ENCODE measurements at regions not wholly inside any gene's neighbourhood (a gene's known extent, or its start where the extent isn't known, plus 50 kb on each side); places are given as distances from the start of the nearest gene placed in this dataset.

DNA sequence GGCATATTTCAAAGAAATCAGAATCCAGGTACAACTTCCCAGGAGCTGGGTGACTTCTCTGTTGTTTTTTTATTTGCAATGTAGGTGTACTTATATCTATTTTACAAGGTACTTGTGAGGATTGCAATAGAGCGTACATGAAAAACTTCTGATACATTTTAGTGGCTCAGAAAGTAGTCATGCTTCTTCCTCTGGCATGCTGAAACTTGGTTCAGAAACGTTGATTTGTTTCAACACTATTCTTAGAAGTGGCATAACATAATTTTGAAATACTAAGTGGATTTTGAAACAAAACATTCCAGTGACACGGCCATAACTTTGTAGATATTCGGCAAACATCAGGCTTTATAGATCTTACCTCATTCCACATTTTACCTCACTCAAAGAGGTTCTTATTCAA, 79.8 kb upstream of the NLGN4Y start:
- Histone ChIP-seq H3K4me1 (ENCODE audit: insufficient read depth, low read length, severe bottlenecking) (no peaks in the 10 kb centered on the region), H2AFZ (ENCODE audit: low read length) (no peak overlapping the region), H3K4me3 (ENCODE audit: low read depth, low read length, poor library complexity, severe bottlenecking) (no peak overlapping the region), H3K36me3 (ENCODE audit: insufficient read depth, low read length) (no peaks in the 10 kb centered on the region), H3F3A (ENCODE audit: insufficient read depth, low read length) (no peaks in the 10 kb centered on the region), H4K20me1 (ENCODE audit: insufficient read depth, low read length) (no peaks in the 10 kb centered on the region), H3K4me2 (ENCODE audit: low read length) (no peak overlapping the region), H3K27me3 (ENCODE audit: insufficient read depth, low read length) (no peaks in the 10 kb centered on the region), H3K9me3 (ENCODE audit: low read length) (no peaks in the 10 kb centered on the region), H3K9ac (ENCODE audit: low read length) (no peak overlapping the region), H3K27ac (ENCODE audit: low read depth, low read length, poor library complexity, severe bottlenecking) (no peak overlapping the region), H3K79me2 (ENCODE audit: insufficient read depth, low read length) (no peaks in the 10 kb centered on the region), H3K9me2 (ENCODE audit: low read depth, low read length) (no peaks in the 10 kb centered on the region)
- TF ChIP-seq, protein P1, sequence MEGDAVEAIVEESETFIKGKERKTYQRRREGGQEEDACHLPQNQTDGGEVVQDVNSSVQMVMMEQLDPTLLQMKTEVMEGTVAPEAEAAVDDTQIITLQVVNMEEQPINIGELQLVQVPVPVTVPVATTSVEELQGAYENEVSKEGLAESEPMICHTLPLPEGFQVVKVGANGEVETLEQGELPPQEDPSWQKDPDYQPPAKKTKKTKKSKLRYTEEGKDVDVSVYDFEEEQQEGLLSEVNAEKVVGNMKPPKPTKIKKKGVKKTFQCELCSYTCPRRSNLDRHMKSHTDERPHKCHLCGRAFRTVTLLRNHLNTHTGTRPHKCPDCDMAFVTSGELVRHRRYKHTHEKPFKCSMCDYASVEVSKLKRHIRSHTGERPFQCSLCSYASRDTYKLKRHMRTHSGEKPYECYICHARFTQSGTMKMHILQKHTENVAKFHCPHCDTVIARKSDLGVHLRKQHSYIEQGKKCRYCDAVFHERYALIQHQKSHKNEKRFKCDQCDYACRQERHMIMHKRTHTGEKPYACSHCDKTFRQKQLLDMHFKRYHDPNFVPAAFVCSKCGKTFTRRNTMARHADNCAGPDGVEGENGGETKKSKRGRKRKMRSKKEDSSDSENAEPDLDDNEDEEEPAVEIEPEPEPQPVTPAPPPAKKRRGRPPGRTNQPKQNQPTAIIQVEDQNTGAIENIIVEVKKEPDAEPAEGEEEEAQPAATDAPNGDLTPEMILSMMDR (IDR thresholded peaks at IDR 0.05; ENCODE audit: low read length), result no peak

DNA sequence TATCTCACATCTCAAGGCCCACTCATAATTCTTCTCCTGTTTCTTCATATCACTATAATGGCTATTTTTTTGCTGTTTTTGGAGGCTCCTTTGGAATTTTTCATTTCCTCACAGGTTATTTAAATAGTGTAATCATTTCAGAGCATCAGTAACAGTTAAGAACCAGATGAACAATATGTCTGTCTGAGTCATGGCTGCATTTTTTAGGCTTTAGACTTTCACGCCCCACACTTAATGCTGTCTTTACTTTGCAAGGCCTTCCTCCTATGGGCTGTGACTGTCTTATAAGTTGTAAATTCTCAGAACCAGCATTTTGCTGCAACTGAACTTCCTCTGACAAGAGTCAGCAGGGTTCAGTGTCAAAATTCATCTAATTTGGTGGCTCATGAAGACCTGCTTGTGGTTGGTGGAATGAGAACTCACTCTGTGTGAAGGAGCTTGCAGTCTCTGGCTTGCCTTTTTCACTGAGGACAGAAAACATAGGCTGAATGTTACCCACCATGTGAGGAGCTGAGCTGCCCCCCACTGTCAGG, 56.1 kb upstream of the NLGN4Y start:
- no peak overlapping the region for H2AFZ ChIP-seq (ENCODE audit: low read length)
- TF ChIP-seq, protein P1 (IDR thresholded peaks at IDR 0.05; ENCODE audit: low read length), result no peak
- no peak for TF ChIP-seq EZH2 (IDR thresholded peaks at IDR 0.05; ENCODE audit: borderline replicate concordance, low read length)
- H3K27me3 ChIP-seq (ENCODE audit: insufficient read depth, low read length), result no peaks in the 10 kb centered on the region
- no peaks in the 10 kb centered on the region for H3K4me1 ChIP-seq (ENCODE audit: insufficient read depth, low read length, severe bottlenecking)
- no peaks in the 10 kb centered on the region for H3K36me3 ChIP-seq (ENCODE audit: insufficient read depth, low read length)
- H3K27ac ChIP-seq (ENCODE audit: low read depth, low read length, poor library complexity, severe bottlenecking), result no peak overlapping the region
- H3K4me2 ChIP-seq (ENCODE audit: low read length), result no peak overlapping the region
- H3K9ac ChIP-seq (ENCODE audit: low read length), result no peak overlapping the region
- H4K20me1 ChIP-seq (ENCODE audit: insufficient read depth, low read length), result no peaks in the 10 kb centered on the region
- no peaks in the 10 kb centered on the region for H3F3A ChIP-seq (ENCODE audit: insufficient read depth, low read length)
- no peak overlapping the region for H3K4me3 ChIP-seq (ENCODE audit: low read depth, low read length, poor library complexity, severe bottlenecking)
- H3K9me2 ChIP-seq (ENCODE audit: low read depth, low read length), result no peaks in the 10 kb centered on the region
- no peaks in the 10 kb centered on the region for H3K9me3 ChIP-seq (ENCODE audit: low read length)
- no peaks in the 10 kb centered on the region for H3K79me2 ChIP-seq (ENCODE audit: insufficient read depth, low read length)

DNA sequence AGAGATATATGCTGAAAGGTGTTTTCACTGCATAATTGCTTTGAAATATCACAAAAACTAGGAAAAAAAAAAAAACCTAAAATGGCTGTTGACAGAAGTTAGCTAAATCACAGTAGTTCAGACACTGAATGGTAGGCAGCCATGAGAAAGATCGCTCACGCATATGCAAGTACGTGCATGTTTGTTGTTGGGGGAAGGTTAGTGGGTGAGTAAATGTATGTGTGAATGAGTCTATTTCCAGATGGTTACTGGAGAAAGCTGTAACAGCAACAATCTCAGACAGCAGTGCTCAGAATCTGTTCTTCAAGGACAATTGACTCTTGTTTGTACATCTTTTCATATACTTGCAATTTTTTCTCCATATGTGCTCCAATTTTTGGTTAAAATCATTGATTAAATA, 51.9 kb upstream of the NLGN4Y start:
- no peak overlapping the region for H3K4me2 ChIP-seq (ENCODE audit: low read length)
- H3K4me1 ChIP-seq (ENCODE audit: insufficient read depth, low read length, severe bottlenecking), result no peaks in the 10 kb centered on the region
- H2AFZ ChIP-seq (ENCODE audit: low read length), result no peak overlapping the region
- no peak overlapping the region for H3K9ac ChIP-seq (ENCODE audit: low read length)
- H3K9me3 ChIP-seq (ENCODE audit: low read length), result no peaks in the 10 kb centered on the region
- H3K27me3 ChIP-seq (ENCODE audit: insufficient read depth, low read length), result no peaks in the 10 kb centered on the region
- no peak overlapping the region for H3K4me3 ChIP-seq (ENCODE audit: low read depth, low read length, poor library complexity, severe bottlenecking)
- H3K79me2 ChIP-seq (ENCODE audit: insufficient read depth, low read length), result no peaks in the 10 kb centered on the region
- H3K27ac ChIP-seq (ENCODE audit: low read depth, low read length, poor library complexity, severe bottlenecking), result no peak overlapping the region
- no peaks in the 10 kb centered on the region for H3K36me3 ChIP-seq (ENCODE audit: insufficient read depth, low read length)
- TF ChIP-seq EZH2 (IDR thresholded peaks at IDR 0.05; ENCODE audit: borderline replicate concordance, low read length), result no peak
- TF ChIP-seq, protein P1 (IDR thresholded peaks at IDR 0.05; ENCODE audit: low read length), result no peak
- no peaks in the 10 kb centered on the region for H3K9me2 ChIP-seq (ENCODE audit: low read depth, low read length)
- H4K20me1 ChIP-seq (ENCODE audit: insufficient read depth, low read length), result no peaks in the 10 kb centered on the region
- no peaks in the 10 kb centered on the region for H3F3A ChIP-seq (ENCODE audit: insufficient read depth, low read length)
